ENCODE measurements at regions not wholly inside any gene's neighbourhood (a gene's known extent, or its start where the extent isn't known, plus 50 kb on each side); places are given as distances from the start of the nearest gene placed in this dataset.

DNA sequence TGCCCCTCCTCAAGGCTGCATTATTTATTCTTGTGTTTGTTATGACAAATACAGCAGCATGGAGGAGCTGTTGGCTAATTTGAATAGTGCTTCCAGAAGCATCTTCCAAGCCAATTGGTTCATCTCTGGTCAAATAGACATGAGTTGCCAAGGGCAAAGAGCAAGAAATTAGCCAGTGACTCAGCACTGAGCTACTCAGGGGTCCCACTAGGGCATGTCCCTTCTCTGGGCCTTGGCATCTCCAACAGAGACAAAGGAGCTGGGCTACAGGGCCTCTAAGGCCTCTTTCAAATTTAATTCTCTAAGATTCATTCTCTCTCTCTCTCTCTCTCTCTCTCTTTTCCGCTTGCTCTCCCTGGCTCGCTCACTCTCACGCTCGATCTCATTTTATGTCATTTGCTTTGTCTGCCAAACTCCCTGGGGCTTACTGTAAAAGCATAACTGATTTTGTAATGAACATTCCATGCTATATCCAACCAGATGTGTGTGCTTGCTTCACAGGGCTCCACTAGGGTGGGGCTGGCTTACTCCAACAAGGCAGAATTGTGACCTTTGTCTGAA, 86.7 kb upstream of the MAGEA4 start:
- TF ChIP-seq, protein P1, sequence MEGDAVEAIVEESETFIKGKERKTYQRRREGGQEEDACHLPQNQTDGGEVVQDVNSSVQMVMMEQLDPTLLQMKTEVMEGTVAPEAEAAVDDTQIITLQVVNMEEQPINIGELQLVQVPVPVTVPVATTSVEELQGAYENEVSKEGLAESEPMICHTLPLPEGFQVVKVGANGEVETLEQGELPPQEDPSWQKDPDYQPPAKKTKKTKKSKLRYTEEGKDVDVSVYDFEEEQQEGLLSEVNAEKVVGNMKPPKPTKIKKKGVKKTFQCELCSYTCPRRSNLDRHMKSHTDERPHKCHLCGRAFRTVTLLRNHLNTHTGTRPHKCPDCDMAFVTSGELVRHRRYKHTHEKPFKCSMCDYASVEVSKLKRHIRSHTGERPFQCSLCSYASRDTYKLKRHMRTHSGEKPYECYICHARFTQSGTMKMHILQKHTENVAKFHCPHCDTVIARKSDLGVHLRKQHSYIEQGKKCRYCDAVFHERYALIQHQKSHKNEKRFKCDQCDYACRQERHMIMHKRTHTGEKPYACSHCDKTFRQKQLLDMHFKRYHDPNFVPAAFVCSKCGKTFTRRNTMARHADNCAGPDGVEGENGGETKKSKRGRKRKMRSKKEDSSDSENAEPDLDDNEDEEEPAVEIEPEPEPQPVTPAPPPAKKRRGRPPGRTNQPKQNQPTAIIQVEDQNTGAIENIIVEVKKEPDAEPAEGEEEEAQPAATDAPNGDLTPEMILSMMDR (IDR thresholded peaks at IDR 0.05; ENCODE audit: unreplicated experiment), result no peak
- peaks cover 3% of the 10 kb centered on the region for H3K4me1 Mint-ChIP-seq (ENCODE audit: unreplicated experiment)
- no peak for DNase-seq (ENCODE audit: low spot score)
- H3K36me3 Mint-ChIP-seq (ENCODE audit: low read depth, unreplicated experiment), result no peaks in the 10 kb centered on the region
- H3K27ac Mint-ChIP-seq (ENCODE audit: unreplicated experiment), result no peak overlapping the region
- no peak overlapping the region for H3K4me3 Mint-ChIP-seq (ENCODE audit: unreplicated experiment)
- H3K27me3 Mint-ChIP-seq (ENCODE audit: unreplicated experiment), result no peaks in the 10 kb centered on the region
- H3K9me3 Mint-ChIP-seq (ENCODE audit: unreplicated experiment), result no peaks in the 10 kb centered on the region

- H3K36me3 Mint-ChIP-seq (ENCODE audit: low read depth, unreplicated experiment), result no peaks in the 10 kb centered on the region
- no peaks in the 10 kb centered on the region for H3K9me3 Mint-ChIP-seq (ENCODE audit: unreplicated experiment)
- no peaks in the 10 kb centered on the region for H3K27me3 Mint-ChIP-seq (ENCODE audit: unreplicated experiment)
- TF ChIP-seq, protein P1 (IDR thresholded peaks at IDR 0.05; ENCODE audit: unreplicated experiment), result no peak
- H3K27ac Mint-ChIP-seq (ENCODE audit: unreplicated experiment), result no peak overlapping the region
- H3K4me3 Mint-ChIP-seq (ENCODE audit: unreplicated experiment), result no peak overlapping the region
- DNase-seq (ENCODE audit: low spot score), result no peak
- H3K4me1 Mint-ChIP-seq (ENCODE audit: unreplicated experiment), result peaks cover 4% of the 10 kb centered on the region
Measured at GRCh38 chrX:151828439-151829080, 84.1 kb upstream of the MAGEA4 start.

DNA sequence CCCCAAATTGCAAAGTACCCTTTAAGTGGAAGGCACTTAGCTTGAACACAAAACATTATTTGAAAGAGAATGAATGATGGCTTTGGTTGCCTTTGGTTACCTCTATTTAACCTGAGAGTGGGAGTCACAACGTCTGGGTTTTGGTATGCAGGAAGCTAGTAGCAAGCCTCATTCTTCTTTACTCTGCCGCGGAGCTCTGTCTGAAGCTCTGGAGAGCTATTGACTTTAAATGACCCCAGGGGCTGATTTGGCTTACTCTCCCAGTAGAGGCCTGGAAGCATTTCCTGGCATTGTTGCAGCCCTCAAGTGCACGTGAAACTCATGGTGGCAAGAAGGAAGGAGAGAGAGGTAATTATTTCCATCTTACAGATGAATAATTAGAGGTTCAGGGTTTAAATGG, 81.8 kb upstream of the MAGEA4 start:
- Mint-ChIP-seq H3K4me3 (ENCODE audit: unreplicated experiment) (no peak overlapping the region), H3K36me3 (ENCODE audit: low read depth, unreplicated experiment) (no peaks in the 10 kb centered on the region), H3K9me3 (ENCODE audit: unreplicated experiment) (no peaks in the 10 kb centered on the region), H3K4me1 (ENCODE audit: unreplicated experiment) (peaks cover 4% of the 10 kb centered on the region), H3K27ac (ENCODE audit: unreplicated experiment) (peak overlapping the region; percentile 30), H3K27me3 (ENCODE audit: unreplicated experiment) (no peaks in the 10 kb centered on the region)
- TF ChIP-seq, protein P1 (IDR thresholded peaks at IDR 0.05; ENCODE audit: unreplicated experiment), result no peak
- DNase-seq (ENCODE audit: low spot score), result peak; percentile 3

- Mint-ChIP-seq H3K27me3 (ENCODE audit: unreplicated experiment) (no peaks in the 10 kb centered on the region), H3K4me3 (ENCODE audit: unreplicated experiment) (no peak overlapping the region), H3K9me3 (ENCODE audit: unreplicated experiment) (no peaks in the 10 kb centered on the region), H3K4me1 (ENCODE audit: unreplicated experiment) (peaks cover 14% of the 10 kb centered on the region), H3K27ac (ENCODE audit: unreplicated experiment) (no peak overlapping the region), H3K36me3 (ENCODE audit: low read depth, unreplicated experiment) (no peaks in the 10 kb centered on the region)
- TF ChIP-seq, protein P1 (IDR thresholded peaks at IDR 0.05; ENCODE audit: unreplicated experiment), result no peak
- DNase-seq (ENCODE audit: low spot score), result no peak
Measured at GRCh38 chrX:151852294-151852693, 60.4 kb upstream of the MAGEA4 start.

- no peak overlapping the region for H3K27ac Mint-ChIP-seq (ENCODE audit: unreplicated experiment)
- TF ChIP-seq, protein P1 (IDR thresholded peaks at IDR 0.05; ENCODE audit: unreplicated experiment), result no peak
- H3K27me3 Mint-ChIP-seq (ENCODE audit: unreplicated experiment), result no peaks in the 10 kb centered on the region
- no peak for DNase-seq (ENCODE audit: low spot score)
- no peaks in the 10 kb centered on the region for H3K9me3 Mint-ChIP-seq (ENCODE audit: unreplicated experiment)
- H3K36me3 Mint-ChIP-seq (ENCODE audit: low read depth, unreplicated experiment), result no peaks in the 10 kb centered on the region
- H3K4me1 Mint-ChIP-seq (ENCODE audit: unreplicated experiment), result peaks cover 3% of the 10 kb centered on the region
- H3K4me3 Mint-ChIP-seq (ENCODE audit: unreplicated experiment), result no peak overlapping the region
Measured at GRCh38 chrX:151854726-151855495, 57.8 kb upstream of the MAGEA4 start.

All from endothelial cell (in vitro differentiated cells).